ENCODE measurements at regions not wholly inside any gene's neighbourhood (a gene's known extent, or its start where the extent isn't known, plus 50 kb on each side); places are given as distances from the start of the nearest gene placed in this dataset.

- no peak for DNase-seq
These were observed 262.0 kb upstream of the TSHZ3 start for GRCh38 chr19:31611046-31611877.

- no peak for DNase-seq
These were observed 263.6 kb upstream of the TSHZ3 start for GRCh38 chr19:31612873-31613272.

GRCh38 chr19:31613683-31614219, 264.5 kb upstream of the TSHZ3 start:
- DNase-seq: no peak

- DNase-seq: no peak
These were observed 266.8 kb upstream of the TSHZ3 start for GRCh38 chr19:31616031-31616430.

- DNase-seq: no peak
These were observed 267.9 kb upstream of the TSHZ3 start for GRCh38 chr19:31617010-31617585.

GRCh38 chr19:31625056-31625455, 275.8 kb upstream of the TSHZ3 start:
- DNase-seq: no peak

GRCh38 chr19:31625575-31625974, 276.3 kb upstream of the TSHZ3 start:
- DNase-seq: no peak

GRCh38 chr19:31626941-31627340, 277.7 kb upstream of the TSHZ3 start:
- no peak for DNase-seq

GRCh38 chr19:31627620-31628365, 278.6 kb upstream of the TSHZ3 start:
- no peak for DNase-seq

- DNase-seq: no peak
These were observed 280.5 kb upstream of the TSHZ3 start for GRCh38 chr19:31629579-31630363.

GRCh38 chr19:31633014-31633413, 283.8 kb upstream of the TSHZ3 start:
- DNase-seq: no peak

GRCh38 chr19:31639306-31639705, 290.1 kb upstream of the TSHZ3 start:
- no peak for DNase-seq

- DNase-seq: no peak
These were observed 292.4 kb upstream of the TSHZ3 start for GRCh38 chr19:31641591-31641990.

GRCh38 chr19:31648347-31648746, 299.1 kb upstream of the TSHZ3 start:
- no peak for DNase-seq

- DNase-seq: no peak
These were observed 307.3 kb upstream of the TSHZ3 start for GRCh38 chr19:31656507-31656906.

GRCh38 chr19:31658993-31659896, 310.0 kb upstream of the TSHZ3 start:
- no peak for DNase-seq

- DNase-seq: no peak
These were observed 310.6 kb upstream of the TSHZ3 start for GRCh38 chr19:31659897-31660210.

GRCh38 chr19:31664096-31664495, 314.9 kb upstream of the TSHZ3 start:
- DNase-seq: no peak

GRCh38 chr19:31664997-31665396, 315.8 kb upstream of the TSHZ3 start:
- no peak for DNase-seq

GRCh38 chr19:31666126-31666525, 316.9 kb upstream of the TSHZ3 start:
- DNase-seq: no peak

GRCh38 chr19:31667106-31667505, 317.9 kb upstream of the TSHZ3 start:
- DNase-seq: no peak

- DNase-seq: no peak
These were observed 319.7 kb upstream of the TSHZ3 start for GRCh38 chr19:31668921-31669320.
